GM19467 (cell line): ENCODE measurements at regions not wholly inside any gene's neighbourhood (a gene's known extent, or its start where the extent isn't known, plus 50 kb on each side); places are given as distances from the start of the nearest gene placed in this dataset.
A peak's percentile ranks its signal among the peaks of the same experiment; 100 is the strongest.
"Not testable (repeated sequence)": the region's sequence is repeated elsewhere in the genome, so short reads cannot be mapped to it uniquely, and the experiment has no call there.

Experiments used
- ATAC-seq: cut with Tn5 transposase; IDR thresholded peaks from one replicate; pipeline ENCODE4 v1.9.1; 2021; ENCODE audit warnings: mild to moderate bottlenecking, moderate library complexity; ENCODE audit not compliant: unreplicated experiment

GRCh38 chr14:87640553-87640952 lies 352.4 kb downstream of the GALC start:
- no peak for ATAC-seq

DNA sequence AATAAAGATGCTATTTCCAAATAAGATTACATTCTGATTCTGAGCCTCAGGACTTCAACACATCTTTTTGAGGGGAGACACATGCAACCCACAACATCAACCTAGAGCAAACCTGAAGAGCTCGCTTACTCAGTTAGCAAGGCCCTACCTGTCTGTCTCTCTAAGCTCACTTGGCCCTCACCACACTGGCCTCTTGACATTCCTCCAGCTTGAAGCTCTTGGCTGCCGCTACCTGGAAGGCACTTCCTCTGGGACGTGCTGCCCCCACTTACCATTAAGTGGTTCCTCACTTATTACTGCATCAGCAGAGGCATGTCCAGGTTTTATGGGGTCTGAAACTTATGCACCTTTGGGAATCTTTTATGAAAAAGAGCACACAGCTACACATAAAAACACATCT lies 354.8 kb downstream of the GALC start:
- ATAC-seq: no peak

DNA sequence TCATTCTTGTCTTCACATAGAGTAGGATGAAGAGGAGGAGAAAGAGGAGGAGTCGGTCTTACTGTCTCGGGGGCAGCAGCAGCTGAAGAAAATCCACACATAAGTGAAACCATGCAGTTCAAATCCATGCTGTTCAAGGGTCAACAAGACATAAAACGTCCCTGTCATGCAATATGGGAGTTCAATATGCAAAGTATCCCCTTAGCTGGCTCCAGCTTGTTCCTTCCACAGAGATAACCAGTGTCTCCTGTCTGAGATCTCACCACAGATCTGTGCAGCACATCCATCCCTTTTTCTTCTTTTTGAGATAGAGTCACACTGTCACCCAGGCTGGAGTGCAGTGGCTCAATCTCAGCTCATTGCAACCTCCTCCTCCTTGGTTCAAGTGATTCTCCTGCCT lies 357.5 kb downstream of the GALC start:
- ATAC-seq: no peak

- no peak for ATAC-seq
Measured at GRCh38 chr14:87632796-87633195, 360.2 kb downstream of the GALC start.

DNA sequence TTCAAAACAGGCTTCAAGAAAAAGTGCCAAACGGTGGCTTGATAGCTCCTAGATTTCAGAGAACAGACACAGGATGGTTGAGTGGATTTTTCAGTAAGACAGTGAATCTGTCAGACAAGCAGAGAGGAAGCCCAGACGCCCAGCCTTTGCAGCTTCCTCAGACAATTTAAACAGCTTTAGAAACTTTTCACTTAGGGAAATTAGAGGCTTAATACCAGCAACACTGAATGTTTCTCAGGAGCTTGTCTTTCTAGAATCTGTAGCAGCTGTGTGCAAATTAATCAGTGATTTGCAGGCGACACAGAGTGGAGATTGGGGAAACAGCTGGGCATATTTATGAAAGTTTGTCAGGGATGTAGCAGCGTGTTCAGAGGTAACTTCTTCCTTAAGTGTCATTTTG lies 362.1 kb downstream of the GALC start:
- no peak for ATAC-seq

DNA sequence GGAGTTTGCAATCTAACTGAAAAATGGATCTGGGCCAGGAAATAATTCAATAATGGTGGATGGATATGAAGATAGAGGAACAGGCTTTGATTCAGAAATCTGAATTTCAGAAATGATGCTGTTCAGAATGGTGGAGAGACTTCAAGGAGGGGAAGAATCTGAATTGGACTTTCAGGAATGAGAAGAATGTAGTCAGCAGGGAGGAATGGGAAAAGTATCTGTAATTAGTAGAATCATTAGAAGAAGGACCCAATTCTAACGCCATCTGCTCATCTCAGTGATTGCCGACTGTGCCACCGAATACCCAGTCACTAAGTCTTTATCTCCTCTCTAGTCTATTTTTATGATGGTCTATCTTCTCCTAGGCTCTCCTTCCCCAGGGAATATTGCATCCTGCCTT lies 363.2 kb downstream of the GALC start:
- ATAC-seq: no peak

DNA sequence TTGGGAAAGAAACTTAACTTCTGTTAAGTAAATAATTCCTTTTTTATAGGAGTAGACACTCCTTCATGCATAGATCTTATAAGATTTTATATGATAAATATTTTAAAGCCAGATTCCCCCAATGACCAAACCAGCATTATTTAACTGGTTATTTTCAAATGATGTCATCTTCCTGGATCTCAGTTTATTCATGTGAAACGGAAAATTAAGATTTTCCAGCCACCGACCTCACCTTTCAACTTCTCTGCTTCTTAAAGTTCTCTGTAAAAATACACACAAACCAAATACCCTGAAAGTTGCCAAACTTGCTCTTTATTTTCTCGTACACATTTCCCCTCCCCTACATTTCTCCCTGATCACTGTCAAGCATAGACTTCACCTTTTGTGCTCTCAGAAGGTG lies 364.2 kb downstream of the GALC start:
- ATAC-seq: no peak

GRCh38 chr14:87628129-87628528 lies 364.9 kb downstream of the GALC start:
- ATAC-seq: no peak

DNA sequence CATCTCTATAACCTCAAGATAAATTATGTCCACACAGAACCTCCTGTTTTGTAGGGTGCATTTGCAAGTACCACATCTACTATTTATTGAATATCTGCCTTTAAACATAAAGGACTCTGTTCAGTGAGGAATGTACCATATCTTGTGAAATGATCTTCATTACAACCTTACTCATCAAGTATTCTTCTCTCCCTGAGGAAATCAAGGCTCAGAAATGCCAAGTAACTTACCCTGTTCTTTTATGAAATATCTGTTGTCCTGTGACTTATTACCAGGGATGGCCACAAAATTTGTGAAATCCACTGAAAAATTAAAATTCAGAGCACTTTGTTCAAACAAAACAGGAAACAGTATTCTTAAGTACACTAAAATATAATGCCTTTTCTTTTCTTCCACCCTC lies 366.7 kb downstream of the GALC start:
- ATAC-seq: no peak

DNA sequence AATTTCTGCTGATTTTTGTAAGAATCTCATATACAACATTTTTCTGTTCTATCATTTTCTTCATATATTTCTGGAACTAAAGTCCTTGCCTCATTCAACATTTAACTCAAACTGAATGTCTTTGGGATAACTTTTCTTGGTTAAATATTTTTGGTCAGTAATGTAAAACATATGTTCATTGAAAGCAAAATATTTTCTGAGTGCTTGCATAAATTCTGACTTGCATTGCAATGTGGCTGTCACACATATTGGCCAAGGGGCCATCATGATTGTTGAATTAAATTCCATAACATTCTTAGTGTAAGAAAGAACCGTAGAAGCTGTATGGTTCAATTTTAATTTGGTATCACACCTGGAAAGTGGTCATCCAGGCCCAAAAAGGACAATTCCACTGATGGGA lies 369.4 kb downstream of the GALC start:
- ATAC-seq: no peak

- ATAC-seq: no peak
Measured at GRCh38 chr14:87617079-87617478, 375.9 kb downstream of the GALC start.

- ATAC-seq: peak; percentile 73
Measured at GRCh38 chr14:87615822-87616679, 376.9 kb downstream of the GALC start.

DNA sequence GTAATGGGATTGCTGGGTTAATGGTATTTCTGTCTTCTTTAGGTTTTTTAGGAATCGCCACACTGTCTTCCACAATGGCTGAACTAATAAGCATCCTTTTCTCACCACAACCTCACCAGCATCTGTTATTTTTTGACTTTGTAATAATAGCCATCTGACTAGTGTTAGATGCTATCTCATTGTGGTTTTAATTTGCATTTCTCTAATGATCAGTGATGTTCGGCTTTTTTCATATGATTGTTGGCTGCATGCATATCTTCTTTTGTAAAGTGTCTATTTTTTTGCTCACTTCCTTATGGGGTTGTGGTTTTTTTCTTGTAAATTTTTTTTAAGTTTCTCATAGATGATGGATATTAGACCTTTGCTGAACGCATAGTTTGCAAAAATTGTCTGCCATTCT lies 377.9 kb downstream of the GALC start:
- ATAC-seq: no peak

- no peak for ATAC-seq
Measured at GRCh38 chr14:87613881-87614280, 379.1 kb downstream of the GALC start.

DNA sequence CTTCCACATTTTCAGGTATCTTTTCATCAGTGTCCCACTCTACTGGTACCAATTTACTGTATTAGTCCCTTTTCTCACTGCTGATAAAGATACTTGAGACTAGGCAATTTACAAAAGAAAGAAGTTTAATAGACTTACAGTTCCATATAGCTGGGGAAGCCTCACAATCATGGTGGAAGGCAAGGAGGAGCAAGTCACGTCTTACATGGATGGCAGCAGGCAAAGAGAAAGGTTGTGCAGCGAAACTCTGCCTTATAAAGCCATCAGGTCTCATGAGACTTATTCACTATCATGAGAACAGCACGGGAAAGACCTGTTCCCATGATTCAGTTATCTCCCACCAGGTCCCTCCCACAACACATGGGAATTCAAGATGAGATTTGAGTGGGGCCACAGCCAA lies 385.9 kb downstream of the GALC start:
- not testable (repeated sequence) for ATAC-seq

- ATAC-seq: no peak
Measured at GRCh38 chr14:87601036-87601435, 391.9 kb downstream of the GALC start.

DNA sequence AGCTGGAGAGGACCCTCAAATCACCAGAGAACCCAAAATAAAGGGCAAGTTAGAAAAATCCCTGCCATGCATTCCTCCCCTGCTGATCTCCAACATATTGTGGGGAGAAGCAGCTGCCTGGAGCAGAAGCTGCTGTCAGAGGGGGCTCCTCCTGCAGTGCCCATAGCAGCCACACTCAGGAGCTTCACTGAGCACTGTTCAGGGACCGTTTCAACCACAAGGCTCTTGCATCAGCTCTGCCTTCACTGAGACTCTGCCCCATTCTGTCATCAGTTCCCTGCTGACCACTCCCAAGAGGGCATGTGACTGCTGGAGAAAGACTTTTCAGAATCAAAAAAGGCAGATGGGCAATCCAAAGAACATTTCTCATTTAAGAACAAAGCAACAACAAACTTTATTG lies 392.7 kb downstream of the GALC start:
- ATAC-seq: no peak

- no peak for ATAC-seq
Measured at GRCh38 chr14:87581298-87581697, 411.7 kb downstream of the GALC start.

- no peak for ATAC-seq
Measured at GRCh38 chr14:87579036-87579435, 413.9 kb downstream of the GALC start.

DNA sequence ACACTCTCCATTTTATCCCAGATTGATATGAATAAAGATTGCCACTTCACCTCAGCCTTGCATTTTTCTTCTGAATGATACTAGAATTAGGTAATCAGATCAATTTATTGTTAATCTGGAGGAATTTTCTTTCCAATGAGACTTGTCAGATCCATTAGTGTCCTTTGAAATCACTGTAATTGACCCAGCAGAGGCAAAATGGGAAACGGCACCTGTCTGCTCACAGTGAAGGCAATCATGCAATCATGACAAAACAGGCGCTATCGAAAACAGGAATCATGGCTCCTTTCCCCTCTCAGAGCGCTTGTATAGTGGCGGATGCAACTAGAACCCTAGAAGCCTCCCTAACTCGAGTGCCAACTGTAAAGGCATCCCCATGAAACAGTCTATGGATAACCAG lies 417.6 kb downstream of the GALC start:
- no peak for ATAC-seq

DNA sequence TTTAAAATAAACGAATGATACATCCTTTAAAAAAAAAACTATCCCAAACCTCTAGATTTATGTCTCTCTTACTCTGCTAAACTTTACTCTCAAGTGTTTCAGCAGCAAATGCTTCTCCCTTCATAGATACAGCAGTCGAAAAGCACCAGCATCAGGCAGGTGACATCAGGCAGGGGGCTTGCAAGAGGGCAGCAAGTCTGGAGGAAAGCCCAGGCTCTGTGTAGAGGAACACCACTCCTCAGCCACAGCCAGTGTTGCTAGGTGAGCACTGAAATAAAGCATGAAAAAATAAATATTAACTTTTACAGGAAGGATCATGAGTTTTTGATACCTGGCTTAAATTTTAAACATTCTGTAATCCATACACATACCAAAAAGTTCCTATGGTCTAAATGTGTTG lies 419.4 kb downstream of the GALC start:
- no peak for ATAC-seq

- ATAC-seq: no peak
Measured at GRCh38 chr14:87567618-87568295, 425.2 kb downstream of the GALC start.
